GM04504 (cell line): ENCODE measurements at regions not wholly inside any gene's neighbourhood (a gene's known extent, or its start where the extent isn't known, plus 50 kb on each side); places are given as distances from the start of the nearest gene placed in this dataset.
"Not testable (repeated sequence)": the region's sequence is repeated elsewhere in the genome, so short reads cannot be mapped to it uniquely, and the experiment has no call there.

Experiments used
- DNase-seq: peaks from one replicate; pipeline ENCODE4 v3.0.0-alpha.2; 2012; ENCODE audit warnings: low read depth

DNA sequence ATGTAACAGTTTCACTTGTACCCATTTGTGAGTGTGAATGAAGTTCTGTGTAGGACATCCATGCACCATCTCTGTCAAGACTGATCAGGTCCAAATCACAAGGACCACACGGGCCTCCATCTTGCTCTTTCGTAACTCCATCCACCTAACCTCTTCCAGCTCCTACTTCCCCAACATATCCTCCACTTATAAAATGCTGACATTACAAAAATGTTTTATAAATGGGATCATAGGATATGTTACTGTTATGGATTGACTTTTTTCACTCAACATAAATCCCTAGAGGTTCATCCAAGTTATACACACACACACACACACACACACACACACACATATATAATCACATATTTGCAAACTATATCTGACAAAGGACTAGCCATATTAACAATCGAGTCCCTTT lies 476.8 kb downstream of the ZNF516 start:
- no peak for DNase-seq

DNA sequence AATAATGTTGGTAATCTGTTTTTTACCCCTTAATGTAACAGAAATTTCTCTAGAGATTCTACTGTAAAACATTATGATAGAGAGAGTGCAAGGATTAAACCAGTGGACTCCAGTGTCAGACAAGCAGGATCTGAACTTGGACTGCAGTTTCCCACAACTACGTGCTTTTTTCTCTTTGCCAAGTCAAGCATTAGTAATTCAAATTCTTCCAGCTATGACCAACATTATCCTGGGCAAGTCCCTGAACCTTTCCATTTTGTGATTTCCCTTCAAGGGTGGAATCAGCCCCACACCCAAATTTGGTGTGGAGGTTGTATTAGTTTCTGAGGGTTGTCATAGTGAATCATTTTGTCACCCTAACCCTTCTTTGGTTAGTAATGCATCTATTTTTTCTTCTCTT lies 482.0 kb downstream of the ZNF516 start:
- no peak for DNase-seq

DNA sequence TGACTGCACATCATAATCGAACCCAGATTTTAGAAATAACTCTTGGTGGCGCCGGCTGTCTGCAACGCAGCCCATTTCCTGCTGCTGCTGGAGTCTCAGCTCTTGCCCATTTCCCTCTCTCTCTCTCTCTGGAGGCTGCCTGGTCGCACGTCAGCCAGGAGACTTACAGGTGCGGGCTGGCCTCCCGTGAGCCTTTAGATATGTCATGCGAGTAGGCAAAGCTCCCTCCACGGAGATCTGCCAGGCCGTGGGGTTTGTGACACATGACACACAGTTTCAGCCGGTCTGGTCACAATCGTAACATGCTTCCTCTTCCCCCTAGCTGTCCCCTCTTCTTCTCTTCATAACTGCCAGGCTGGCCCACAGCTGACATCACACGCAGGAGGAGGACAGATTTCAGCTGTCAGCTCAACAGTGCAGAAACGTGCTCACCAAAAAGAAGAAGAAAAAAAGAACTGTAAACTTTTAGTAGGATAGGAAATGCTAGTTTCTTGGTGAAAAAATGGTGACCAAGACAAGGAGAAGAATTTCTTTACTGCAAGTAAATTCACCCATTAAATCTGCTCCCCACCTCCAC lies 489.3 kb downstream of the ZNF516 start:
- no peak for DNase-seq

DNA sequence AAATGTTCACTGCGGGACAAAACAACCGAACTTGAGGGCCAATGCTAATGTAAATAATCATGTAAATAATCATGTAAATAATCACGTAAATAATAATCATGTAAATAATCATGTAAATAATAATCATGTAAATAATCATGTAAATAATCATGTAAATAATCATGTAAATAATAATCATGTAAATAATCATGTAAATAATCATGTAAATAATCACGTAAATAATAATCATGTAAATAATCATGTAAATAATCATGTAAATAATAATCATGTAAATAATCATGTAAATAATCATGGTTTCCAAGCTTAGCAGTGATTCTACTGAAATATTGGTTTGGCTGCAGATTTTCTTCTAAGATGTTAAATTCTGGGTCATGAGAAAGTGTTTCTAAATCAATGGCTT lies 507.1 kb downstream of the ZNF516 start:
- DNase-seq: not testable (repeated sequence)

DNA sequence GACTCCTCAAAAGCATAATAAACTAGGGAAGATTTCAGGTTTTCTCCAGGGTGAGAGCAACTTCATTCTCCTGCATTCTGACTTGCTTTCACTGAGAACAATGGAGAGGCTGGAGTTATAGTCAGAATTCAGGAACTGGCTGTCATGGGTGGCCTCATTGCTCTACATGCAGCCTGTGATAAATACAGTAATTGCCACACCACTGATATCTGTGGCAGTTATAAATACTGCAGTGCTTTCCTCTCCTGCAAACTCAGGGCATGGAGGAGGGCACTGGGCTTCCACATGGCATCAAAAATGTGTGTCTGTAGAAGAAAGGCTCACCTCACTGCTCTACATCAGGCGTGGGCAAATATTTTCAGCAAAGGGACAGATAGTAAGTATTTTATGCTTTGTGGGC lies 510.2 kb downstream of the ZNF516 start:
- no peak for DNase-seq

DNA sequence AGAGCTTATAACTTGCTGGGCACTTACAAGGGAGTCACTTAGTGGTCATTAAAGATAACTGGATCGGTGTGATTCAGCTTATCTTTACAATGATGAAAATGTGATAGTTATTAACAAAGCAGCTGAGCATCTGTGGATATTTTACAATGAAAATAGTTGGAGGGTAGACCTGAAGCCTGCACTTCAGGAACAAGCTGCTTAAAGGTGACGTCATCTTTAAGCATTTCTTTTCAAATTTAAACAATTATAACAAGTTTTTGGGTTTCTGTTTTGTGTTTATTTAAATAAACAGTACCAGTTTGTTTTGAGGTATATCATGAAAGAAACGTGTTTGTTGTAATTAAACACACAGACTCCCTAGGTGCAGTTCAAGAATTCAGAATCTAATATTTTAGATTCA lies 513.9 kb downstream of the ZNF516 start:
- no peak for DNase-seq

DNA sequence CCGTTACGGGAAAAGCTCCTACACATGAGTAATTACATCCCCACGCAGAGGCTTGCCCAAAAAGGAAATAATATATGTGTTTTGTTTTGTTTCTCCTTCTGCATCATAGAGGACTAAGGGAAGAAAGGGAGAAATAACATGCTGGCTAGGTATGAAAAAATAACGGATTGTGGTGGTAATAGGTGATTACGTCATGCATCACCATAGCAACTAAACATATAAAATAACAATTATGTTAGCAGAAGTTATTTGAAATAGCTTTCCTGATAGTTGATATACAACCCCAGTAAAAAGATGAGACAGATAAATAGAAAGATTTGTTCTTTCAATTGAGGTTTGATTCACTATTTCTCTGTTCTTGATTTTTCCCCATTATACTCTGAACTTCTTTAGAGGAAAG lies 518.0 kb downstream of the ZNF516 start:
- DNase-seq: peak; percentile 17

DNA sequence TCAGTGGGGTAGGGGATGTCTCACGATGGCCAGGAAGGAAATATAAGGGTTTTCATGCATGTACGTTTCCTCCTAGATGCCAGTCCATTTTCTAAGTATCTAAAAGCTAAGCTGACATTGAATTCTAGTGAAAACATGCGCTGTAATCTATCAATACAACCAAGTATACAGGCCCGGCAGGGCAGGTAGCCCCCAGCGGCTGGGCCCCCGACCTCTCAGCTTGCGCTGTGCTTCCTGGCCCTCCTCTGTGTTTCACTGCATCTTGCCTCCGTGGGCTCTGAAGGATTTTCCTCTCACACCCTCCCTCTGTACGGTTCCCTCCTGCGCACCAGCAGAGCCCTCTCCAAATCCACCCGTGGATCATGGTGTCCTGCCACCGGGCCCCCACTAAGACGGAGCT lies 524.8 kb downstream of the ZNF516 start:
- DNase-seq: no peak

DNA sequence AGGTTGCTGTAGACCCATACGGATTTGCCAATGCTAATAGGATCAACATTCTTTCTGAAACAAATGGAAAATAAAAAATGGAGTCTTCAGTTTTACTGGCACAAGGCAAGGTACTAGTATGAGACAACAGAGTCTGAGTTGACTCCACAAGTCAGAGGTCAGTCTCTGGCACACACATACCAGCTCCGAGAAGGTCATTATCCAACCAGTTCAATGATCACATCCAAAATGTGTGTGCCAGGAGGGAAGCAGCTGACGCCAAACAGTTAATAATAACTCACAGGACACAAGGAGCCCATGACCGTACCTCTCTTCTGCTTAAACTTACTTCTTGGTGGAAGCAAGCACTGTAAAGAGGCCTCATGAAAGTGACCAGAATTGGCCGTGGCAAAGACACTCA lies 528.6 kb downstream of the ZNF516 start:
- no peak for DNase-seq

DNA sequence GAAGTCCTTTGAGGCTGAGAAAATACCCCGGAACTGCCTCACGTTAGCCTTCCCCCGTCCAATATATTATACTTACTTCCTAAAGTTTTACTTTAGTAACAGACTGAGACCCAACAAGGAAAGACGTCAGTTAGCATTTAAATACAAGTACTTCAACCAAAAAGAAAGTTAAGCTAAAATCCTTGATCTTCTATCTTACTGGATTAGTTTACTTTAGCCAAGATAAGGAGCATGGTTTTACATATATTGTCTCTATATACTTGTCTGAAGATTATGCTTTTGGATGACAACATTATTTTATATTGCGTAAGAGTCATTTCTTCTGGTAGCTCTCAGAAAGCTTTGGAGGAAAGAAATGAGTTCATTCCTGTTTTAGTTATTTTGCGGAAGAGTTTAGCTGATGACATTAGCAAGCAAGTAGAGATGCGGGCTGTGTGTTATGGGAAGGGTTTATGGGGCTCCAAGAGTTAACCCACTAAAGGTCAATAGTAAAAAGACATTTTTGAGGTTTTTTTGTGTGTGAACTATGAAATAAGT lies 532.9 kb downstream of the ZNF516 start:
- no peak for DNase-seq

DNA sequence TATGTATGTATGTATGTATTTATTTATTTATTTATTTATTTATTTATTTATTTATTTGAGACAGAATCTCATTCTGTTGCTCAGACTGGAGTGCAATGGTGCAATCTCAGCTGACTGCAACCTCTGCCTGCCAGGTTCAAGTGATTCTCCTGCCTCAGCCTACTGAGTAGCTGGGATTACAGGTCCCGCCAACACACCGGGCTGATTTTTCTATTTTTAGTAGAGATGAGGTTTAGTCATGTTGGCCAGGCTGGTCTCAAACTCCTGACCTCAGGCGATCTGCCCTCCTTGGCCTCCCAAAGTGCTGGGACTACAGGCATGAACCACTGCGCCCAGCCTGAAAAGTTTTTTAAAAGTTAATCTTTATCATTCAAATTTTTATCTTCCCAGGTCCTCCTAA lies 532.9 kb upstream of the SMIM21 start:
- not testable (repeated sequence) for DNase-seq

DNA sequence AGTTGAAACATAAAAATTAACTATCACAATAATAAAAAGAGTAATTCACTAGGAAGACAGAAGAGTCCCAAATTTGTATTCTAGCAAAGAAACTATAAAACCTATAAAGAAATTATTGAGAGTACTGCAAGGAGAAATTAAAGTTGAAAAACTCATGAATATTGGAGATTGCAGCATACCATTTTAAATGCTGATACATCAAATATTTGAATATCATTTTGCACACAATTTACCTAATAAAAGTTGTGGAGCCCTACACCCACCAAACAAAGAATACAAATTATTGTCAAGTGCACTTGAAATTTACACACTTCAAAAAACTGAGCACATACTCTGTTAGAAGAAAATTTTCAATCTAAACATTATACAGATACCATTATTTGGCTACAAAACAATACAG lies 531.6 kb upstream of the SMIM21 start:
- DNase-seq: no peak

DNA sequence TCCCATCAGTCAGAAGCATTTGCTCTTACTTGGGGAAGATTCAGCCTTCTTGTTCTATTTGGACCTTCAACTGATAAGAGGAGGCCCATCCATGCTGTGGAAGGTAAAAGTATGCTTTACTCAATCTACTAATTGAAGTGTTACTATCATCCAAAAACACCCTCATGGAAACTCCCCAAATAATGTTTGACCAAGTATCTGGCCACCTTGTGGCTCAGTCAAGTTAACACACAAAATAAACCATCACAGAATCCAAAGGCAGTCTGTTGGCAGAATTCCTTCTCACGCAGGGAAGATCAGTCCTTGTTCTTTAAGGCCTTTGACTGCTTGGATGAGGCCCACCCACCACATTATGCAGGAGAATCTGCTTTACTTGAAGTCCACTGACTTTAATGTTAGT lies 531.2 kb upstream of the SMIM21 start:
- no peak for DNase-seq

DNA sequence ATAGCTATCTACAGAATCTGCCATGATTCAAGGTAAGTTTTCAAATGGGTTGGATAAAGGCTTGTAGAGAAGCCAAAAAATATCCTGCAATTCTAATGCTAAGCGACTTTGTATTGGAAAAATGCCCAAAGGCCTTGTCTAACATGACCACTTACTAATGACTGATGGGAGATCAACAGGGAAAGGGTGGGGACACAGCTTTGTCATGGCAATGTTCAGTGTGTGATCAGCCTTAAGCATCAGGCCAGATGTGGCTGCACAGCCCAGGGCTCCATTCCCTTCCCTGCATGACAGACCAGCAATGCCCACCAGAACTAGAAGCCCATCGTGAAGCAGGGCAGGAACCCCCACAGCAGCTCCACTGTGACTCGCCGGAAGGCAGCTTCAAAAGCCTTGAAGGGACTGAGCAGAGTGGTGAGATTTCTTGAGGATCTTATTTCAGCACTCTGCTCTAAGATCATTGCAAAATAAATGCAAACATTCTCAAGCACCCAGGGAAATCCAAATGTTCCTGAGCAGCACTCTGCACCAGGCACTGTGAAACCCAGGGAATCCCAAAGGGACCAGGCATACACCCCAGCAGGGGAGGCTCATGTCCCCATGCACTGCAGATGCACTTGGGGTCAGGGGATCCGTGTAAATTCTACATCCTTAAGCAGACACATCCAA lies 517.9 kb upstream of the SMIM21 start:
- DNase-seq: no peak

DNA sequence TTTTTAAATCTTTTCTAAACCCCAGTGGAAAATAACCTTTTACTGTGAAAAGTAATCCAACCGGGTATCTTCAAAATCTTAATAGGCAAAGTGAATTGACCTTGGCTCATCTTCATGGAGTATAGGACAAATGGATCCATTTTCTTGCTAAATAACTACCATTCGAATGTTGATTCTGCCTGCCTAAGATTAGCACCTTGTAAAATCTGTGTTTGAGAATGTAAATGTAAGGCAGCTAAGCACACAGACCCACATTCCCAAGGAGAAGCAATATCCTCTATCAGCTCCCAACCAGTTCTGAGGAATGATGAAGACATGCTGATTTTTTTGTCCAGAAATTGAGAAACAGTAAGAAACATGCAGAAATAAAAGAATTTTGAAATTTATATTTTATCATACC lies 509.8 kb upstream of the SMIM21 start:
- no peak for DNase-seq

DNA sequence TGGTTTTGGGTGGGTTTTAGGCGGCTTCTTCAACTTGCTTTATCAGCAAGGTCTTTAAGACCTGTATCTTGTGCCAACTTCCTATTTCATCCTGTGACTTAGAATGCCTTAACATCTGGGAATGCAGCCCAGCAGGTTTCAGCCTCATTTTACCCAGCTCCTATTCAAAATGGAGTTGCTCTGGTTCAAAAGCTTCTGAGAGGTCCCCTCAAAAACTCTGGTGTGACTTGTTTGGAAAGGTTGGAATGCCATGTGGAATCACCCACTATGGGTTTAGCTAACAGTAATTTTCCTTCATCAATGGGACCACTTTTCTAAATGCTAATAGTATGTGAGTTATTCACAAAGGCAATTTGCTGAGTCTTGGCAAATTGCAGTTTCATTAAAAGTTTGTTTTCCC lies 509.4 kb upstream of the SMIM21 start:
- DNase-seq: no peak

DNA sequence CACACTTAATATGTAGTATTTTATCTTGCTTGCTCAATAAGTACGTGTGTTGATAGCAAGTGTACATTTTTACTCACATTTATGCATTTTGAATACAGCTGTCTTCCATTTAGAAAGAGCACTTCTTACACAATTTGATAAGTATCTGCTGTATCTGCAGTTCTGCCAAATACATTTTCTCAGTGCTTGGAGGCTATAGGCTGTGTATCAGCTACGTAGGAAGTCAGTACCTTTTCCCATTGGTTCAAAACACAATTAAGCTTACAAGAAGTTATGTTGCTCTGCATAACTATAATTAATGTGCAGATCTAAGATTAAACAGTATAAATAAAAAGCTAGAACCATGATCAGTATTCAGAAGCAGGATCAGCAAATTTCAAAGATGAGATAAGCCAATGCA lies 503.6 kb upstream of the SMIM21 start:
- no peak for DNase-seq

DNA sequence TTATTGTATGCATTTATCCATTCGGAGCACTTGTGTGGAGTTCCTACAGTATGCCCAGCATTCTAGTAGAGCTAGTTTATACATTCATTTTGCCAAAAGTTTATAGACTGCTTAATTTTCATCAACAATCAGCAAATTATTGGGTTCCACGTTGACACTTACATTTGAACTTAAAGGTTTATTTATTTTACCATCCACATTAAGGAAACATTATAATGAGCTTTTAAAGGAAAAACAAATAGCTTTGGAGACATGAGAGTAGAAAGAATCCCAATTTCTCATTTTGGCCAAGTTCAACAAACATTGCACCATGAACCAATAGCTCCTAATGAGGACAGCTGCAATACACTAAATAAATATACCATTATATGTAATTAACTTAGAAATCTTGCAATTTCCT lies 501.2 kb upstream of the SMIM21 start:
- no peak for DNase-seq

DNA sequence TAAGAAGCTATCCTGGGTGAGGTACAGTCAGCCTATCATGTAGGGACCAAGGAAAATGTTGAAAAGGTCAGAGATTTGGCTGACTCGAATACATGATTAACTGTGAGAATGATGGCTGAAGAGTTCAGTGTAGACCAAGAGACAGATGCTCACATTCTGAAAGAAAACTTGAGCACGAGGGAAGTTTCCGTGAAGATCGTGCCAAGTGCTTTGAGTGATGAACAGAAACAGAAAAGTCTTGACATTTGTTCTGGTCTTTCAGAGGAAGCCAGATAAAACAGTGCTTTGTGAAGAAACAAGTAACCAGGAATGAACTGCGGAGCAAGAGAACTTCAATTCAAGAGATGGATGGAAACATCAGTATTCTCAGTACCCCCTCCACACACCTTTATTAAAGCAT lies 500.3 kb upstream of the SMIM21 start:
- no peak for DNase-seq

DNA sequence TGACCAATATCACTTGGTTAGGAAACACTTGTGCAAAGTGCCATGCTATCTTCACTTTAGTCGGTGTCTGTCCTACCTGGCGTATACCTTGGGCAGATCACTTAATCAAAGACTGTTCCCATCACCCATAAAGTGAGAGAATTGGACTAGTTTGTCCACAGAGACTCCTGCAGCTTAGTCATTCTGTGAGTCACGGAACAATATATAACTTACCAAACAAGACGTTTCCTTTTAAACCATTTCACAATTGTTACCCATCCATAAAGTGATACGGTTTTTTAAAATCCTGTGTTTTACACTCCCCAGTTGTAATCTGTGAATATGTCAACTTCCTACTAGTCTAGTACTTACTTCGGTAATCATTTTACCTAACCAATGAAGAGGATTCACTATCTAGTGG lies 499.3 kb upstream of the SMIM21 start:
- no peak for DNase-seq

DNA sequence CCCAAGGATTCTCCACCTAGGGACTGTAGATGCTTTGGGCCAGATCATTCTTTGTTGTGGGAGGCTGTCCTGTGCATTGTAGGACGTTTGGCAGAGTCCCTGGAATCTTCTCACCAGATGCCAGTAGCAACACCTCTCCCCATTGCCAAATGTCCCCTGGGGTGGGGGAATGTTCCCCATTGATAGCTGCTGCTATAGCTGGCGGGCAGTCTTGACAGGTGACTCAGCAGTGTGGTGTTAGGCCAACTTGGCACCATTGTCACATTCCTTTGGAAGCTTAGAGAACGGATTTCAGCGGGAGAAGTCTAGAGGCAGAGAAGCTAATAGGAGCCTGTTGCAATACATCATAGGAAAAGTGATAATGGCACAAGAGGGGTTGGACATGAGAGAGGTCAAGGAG lies 495.7 kb upstream of the SMIM21 start:
- DNase-seq: peak; percentile 70

DNA sequence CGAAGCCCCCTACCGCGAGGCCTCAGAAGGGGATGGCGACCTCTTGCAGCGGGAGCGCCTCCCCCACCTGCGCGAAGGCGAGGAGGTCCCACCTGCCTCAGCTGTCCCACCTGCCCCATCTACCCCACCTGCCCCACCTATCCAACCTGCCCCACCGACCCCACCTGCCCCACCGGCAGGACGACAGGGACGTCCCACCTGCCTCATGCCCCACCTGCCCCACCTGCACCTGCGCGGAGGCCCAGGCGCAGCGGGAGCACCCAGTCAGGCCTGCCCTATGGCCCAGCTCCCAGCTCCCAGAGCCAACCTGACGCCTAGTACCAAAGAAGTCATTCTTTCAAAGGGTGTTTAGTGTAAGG lies 489.1 kb upstream of the SMIM21 start:
- DNase-seq: no peak

DNA sequence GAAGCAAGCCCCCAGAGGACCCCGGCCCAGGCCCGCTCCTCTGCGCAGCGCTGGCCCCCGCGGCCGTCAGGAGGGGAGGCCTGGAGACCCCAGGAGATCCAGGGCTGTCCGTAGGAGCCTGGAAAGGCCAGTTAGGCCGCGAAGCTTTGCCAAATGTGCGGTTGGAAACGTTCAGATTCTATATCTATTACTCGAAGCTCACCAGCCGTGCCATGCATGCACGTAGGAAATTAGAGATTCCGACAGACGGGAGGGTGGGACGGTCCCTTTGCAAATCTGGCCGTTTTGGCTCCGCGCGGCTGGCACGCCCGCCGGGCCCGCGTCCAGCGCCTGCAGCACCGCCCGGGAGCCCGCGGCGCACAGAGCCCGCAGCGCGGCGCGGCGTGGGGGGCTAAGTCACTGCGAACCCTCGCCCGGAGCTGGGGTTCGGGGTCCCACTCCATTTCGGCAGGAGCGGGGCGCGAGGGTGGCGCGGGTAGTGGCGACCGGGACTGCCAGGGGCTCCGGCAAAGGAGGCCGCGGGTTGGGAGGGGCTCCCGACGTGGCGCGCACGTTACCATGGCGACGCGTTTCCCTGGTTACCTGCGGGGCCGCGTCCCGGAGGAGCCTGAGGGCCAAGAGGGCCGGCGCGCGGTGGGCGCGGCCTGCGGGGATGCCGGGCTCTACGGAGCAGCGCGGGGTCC lies 488.6 kb upstream of the SMIM21 start:
- no peak for DNase-seq

DNA sequence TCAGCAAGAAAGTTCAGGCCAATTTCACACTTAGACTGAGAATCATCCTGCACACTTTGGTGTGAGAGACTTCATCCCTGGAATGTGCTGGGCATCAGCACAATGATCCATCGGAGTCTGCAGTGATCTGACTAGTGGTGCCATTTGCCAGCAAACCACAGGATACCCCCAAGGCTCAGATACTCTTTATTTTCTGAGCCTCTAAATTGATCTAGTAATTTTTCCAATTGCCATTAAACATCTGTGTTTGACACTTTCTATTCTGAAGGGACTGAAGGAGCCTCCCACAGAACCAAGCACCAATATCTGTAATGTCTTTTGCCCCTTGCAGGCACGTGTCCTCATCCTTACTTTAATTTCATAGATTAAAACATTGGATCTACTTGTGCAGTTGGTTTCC lies 485.3 kb upstream of the SMIM21 start:
- no peak for DNase-seq
